OCI-LY3 (cell line): ENCODE measurements at regions not wholly inside any gene's neighbourhood (a gene's known extent, or its start where the extent isn't known, plus 50 kb on each side); places are given as distances from the start of the nearest gene placed in this dataset.

Source experiments
- H2AFZ ChIP-seq: fragments of 200-600, 300-600 bp; shearing (Covaris generic); 2 replicates; pipeline ENCODE4 v1.6.0; 2014; ENCODE audit warnings: antibody characterized with exemption, low read depth, low read length
- H3K27ac ChIP-seq: fragments of 200-600, 300-600 bp; sonication (generic); 2 replicates; pipeline ENCODE4 v1.5.1; 2014; ENCODE audit warnings: mild to moderate bottlenecking, low read length, moderate library complexity, mixed read lengths
- H3K27me3 ChIP-seq: fragments of 200-600, 300-600 bp; sonication (generic); 2 replicates; pipeline ENCODE4 v1.6.1; 2014; ENCODE audit warnings: low read depth, low read length, mixed read lengths
- H3K36me3 ChIP-seq: fragments of 200-600, 300-600 bp; sonication (generic); replicated peaks from 2 replicates; pipeline ENCODE3; 2014; ENCODE audit warnings: low read depth, low read length, mixed read lengths
- H3K4me1 ChIP-seq: fragments of 300-600, 200-600 bp; sonication (generic); 2 replicates; pipeline ENCODE4 v1.6.1; 2014; ENCODE audit warnings: low read length, mixed read lengths
- H3K4me2 ChIP-seq: fragments of 200-600, 300-600 bp; sonication (generic); 2 replicates; pipeline ENCODE4 v1.6.1; 2014; ENCODE audit warnings: low read length, mixed read lengths
- H3K4me3 ChIP-seq: fragments of 300-600, 200-600 bp; sonication (generic); 2 replicates; pipeline ENCODE4 v1.5.1; 2014; ENCODE audit warnings: antibody characterized with exemption, mild to moderate bottlenecking, low read length, moderate library complexity
- H3K79me2 ChIP-seq: fragments of 300-600, 200-600 bp; shearing (Covaris generic); 2 replicates; pipeline ENCODE4 v1.6.1; 2014; ENCODE audit warnings: mild to moderate bottlenecking, low read length, mixed read lengths
- H3K9ac ChIP-seq: fragments of 300-600, 200-600 bp; shearing (Covaris generic); 2 replicates; pipeline ENCODE4 v1.6.0; 2014; ENCODE audit warnings: mild to moderate bottlenecking, low read length, moderate library complexity
- H3K9me3 ChIP-seq: fragments of 200-600, 300-600 bp; shearing (Covaris generic); 2 replicates; pipeline ENCODE4 v1.6.1; 2014; ENCODE audit warnings: low read length, mixed read lengths; ENCODE audit not compliant: insufficient read depth
- H4K20me1 ChIP-seq: fragments of 200-600, 300-600 bp; sonication (generic); 2 replicates; pipeline ENCODE4 v1.6.1; 2016; ENCODE audit warnings: low read length, mixed read lengths; ENCODE audit not compliant: insufficient read depth
- EZH2phosphoT487 ChIP-seq: fragments of 200-600 bp; shearing (Covaris generic); IDR thresholded peaks from 2 replicates; pipeline ENCODE4 v1.6.1; 2018; ENCODE audit warnings: antibody characterized with exemption, mixed run types, low read depth
- TF ChIP-seq, protein P1 (sequence below): fragments of 200-600, 300-600 bp; sonication (generic); IDR thresholded peaks from 2 replicates; pipeline ENCODE4 v1.5.1; 2014; ENCODE audit warnings: antibody characterized with exemption, low read length, low read depth

DNA sequence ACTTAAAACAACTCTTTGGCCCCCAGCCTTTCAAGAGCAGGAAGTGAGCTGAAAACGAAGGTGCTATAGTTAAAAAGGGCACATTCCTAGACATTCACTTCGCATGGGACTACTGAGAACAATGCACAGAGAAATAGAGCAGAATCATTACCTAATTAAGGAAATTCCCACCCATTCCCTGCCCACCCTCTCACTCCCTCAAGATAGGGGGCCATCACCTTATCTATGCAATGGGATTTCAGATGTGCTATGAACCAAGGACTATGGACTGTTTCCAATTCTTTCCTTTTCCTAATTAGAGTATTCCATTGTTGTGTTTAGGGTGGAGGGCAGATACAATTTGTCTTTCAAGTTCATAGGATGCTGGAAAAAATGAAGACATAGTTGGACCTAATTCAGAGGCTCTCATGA lies 476.8 kb downstream of the CETN3 start:
- TF ChIP-seq, protein P1, sequence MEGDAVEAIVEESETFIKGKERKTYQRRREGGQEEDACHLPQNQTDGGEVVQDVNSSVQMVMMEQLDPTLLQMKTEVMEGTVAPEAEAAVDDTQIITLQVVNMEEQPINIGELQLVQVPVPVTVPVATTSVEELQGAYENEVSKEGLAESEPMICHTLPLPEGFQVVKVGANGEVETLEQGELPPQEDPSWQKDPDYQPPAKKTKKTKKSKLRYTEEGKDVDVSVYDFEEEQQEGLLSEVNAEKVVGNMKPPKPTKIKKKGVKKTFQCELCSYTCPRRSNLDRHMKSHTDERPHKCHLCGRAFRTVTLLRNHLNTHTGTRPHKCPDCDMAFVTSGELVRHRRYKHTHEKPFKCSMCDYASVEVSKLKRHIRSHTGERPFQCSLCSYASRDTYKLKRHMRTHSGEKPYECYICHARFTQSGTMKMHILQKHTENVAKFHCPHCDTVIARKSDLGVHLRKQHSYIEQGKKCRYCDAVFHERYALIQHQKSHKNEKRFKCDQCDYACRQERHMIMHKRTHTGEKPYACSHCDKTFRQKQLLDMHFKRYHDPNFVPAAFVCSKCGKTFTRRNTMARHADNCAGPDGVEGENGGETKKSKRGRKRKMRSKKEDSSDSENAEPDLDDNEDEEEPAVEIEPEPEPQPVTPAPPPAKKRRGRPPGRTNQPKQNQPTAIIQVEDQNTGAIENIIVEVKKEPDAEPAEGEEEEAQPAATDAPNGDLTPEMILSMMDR: no peak
- no peak for TF ChIP-seq EZH2phosphoT487
- peaks cover 10% of the 10 kb centered on the region for H3K4me1 ChIP-seq

DNA sequence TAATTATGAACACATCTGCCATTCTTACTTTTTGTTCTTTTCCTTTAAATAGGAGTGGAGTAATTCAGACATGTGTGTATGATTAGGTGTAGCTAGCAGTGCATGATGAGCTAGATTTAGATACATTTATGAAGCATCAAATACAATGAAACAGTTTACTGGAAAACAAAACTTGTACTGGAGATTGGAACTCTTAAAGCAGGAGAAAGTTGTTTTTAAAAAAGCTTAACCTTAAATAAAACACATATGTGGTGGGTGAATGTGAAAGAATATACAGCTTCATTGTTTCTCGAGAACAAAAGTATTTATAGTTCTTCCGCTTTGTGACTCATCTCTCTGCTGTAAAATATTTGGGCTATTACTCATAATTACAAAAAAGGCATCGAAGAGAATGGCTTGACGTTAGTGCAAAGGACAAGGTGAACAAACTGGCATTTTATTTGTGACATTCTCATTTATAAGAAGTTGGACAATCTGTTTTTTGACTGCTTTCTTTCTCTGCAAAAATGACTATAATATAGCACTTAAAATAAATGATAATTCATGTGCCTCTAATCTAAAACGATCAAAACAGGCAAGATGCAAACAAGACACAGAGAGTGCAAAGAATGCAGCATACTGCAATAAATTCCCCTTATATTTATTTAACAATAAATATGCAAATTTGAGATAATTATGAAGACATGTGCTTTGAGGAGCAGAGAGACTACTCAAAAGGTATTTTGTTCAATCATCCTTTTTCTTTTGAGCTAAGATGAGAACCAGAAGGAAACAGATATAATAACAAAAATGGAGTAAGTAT lies 478.8 kb downstream of the CETN3 start:
- TF ChIP-seq, protein P1: no peak
- no peak for TF ChIP-seq EZH2phosphoT487
- Histone ChIP-seq H3K9me3 (no peaks in the 10 kb centered on the region), H3K4me3 (no peak overlapping the region; the same call in 1 of the 2 replicates), H3K27me3 (no peaks in the 10 kb centered on the region), H3K4me2 (peak overlapping the region; percentile 47), H3K4me1 (peaks cover 10% of the 10 kb centered on the region), H2AFZ (no peak overlapping the region), H3K9ac (no peak overlapping the region), H3K79me2 (no peaks in the 10 kb centered on the region), H3K27ac (no peak overlapping the region), H4K20me1 (no peaks in the 10 kb centered on the region), H3K36me3 (no peaks in the 10 kb centered on the region)

More for the DNA sequence above, 476.8 kb downstream of the CETN3 start:
- no peak overlapping the region for H3K9ac ChIP-seq
- no peaks in the 10 kb centered on the region for H3K36me3 ChIP-seq
- H4K20me1 ChIP-seq: no peaks in the 10 kb centered on the region
- no peak overlapping the region for H3K4me3 ChIP-seq
- no peaks in the 10 kb centered on the region for H3K27me3 ChIP-seq
- H3K9me3 ChIP-seq: no peaks in the 10 kb centered on the region
- H3K79me2 ChIP-seq: no peaks in the 10 kb centered on the region
- no peak overlapping the region for H2AFZ ChIP-seq
- H3K27ac ChIP-seq: no peak overlapping the region
- no peak overlapping the region for H3K4me2 ChIP-seq

DNA sequence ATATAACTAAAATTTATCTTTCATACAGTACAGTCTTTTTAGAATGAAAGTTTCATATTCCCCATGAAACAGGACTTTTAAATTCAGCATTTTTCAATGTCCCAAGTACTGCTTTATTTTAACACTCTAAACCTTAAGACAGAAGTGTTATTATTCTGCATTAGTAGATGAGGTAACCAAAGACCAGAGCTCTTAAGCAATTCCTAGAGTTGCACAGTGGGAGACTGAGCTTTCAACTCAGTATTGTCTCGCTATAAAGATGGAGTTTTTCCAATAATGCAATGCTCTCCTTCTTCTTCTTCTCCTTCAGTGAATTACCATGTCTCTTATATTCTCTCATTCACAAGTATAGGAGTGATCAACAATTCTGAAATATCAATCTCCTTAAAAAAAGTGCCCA lies 479.7 kb downstream of the CETN3 start:
- no peak overlapping the region for H3K27ac ChIP-seq
- peaks cover 10% of the 10 kb centered on the region for H3K4me1 ChIP-seq
- no peaks in the 10 kb centered on the region for H4K20me1 ChIP-seq
- H3K27me3 ChIP-seq: no peaks in the 10 kb centered on the region
- H3K36me3 ChIP-seq: no peaks in the 10 kb centered on the region
- no peaks in the 10 kb centered on the region for H3K79me2 ChIP-seq
- H3K4me2 ChIP-seq: no peak overlapping the region
- TF ChIP-seq, protein P1: no peak
- TF ChIP-seq EZH2phosphoT487: no peak
- no peak overlapping the region for H2AFZ ChIP-seq
- no peak overlapping the region for H3K9ac ChIP-seq
- no peaks in the 10 kb centered on the region for H3K9me3 ChIP-seq
- no peak overlapping the region for H3K4me3 ChIP-seq

DNA sequence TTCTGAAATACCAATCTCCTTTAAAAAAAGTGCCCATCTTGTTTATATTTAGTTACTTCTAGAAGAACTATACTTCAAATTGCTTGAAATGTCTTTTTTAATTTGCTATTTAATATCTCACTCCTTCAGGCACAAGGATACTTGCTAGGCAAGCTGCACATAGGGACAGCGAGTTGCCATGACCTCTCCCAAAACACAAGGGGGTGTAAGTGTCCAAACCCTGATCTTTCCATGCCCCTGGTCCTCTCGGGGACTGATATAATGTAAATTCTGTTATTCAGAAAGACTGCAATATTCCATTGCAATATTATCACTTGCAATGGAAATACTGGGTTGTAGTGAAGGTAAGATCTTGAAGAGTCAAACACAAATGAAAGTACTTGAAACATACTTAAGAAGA lies 480.4 kb downstream of the CETN3 start:
- Histone ChIP-seq H3K9me3 (no peaks in the 10 kb centered on the region), H3K27me3 (no peaks in the 10 kb centered on the region), H3K79me2 (no peaks in the 10 kb centered on the region), H3K9ac (no peak overlapping the region), H3K36me3 (no peaks in the 10 kb centered on the region), H3K4me1 (peaks cover 10% of the 10 kb centered on the region), H4K20me1 (no peaks in the 10 kb centered on the region), H3K4me2 (no peak overlapping the region), H3K27ac (no peak overlapping the region), H3K4me3 (no peak overlapping the region), H2AFZ (no peak overlapping the region)
- no peak for TF ChIP-seq EZH2phosphoT487
- TF ChIP-seq, protein P1: peak; percentile 20
